DND-41 (cell line): ENCODE measurements at regions not wholly inside any gene's neighbourhood (a gene's known extent, or its start where the extent isn't known, plus 50 kb on each side); places are given as distances from the start of the nearest gene placed in this dataset.

Source experiments
- ATAC-seq: fragments of 200-7000 bp; cut with Tn5 transposase; 3 replicates; pipeline ENCODE4 v1.9.1; 2021; ENCODE audit warnings: low read depth; ENCODE audit not compliant: insufficient read depth
- DNase-seq: peaks from one replicate; pipeline ENCODE4 v3.0.0-alpha.2; 2020
- H2AFZ ChIP-seq: 2 replicates; pipeline ENCODE4 v1.6.0; 2012; ENCODE audit warnings: low read depth, low read length
- H3K27ac ChIP-seq: 2 replicates; pipeline ENCODE4 v1.5.1; 2012; ENCODE audit warnings: low read length, inconsistent platforms
- H3K27me3 ChIP-seq: fragments of 200-600 bp; sonication (generic); 2 replicates; pipeline ENCODE4 v1.6.0; 2012; ENCODE audit warnings: low read length, mild to moderate bottlenecking, inconsistent platforms; ENCODE audit not compliant: insufficient read depth, poor library complexity
- H3K36me3 ChIP-seq: 2 replicates; pipeline ENCODE4 v1.5.1; 2012; ENCODE audit warnings: low read length, inconsistent platforms; ENCODE audit not compliant: insufficient read depth
- H3K4me1 ChIP-seq: 2 replicates; pipeline ENCODE4 v1.5.1; 2012; ENCODE audit warnings: mild to moderate bottlenecking, low read length; ENCODE audit not compliant: insufficient read depth
- H3K4me2 ChIP-seq: 2 replicates; pipeline ENCODE4 v1.6.0; 2012; ENCODE audit warnings: mild to moderate bottlenecking, moderate library complexity, low read length, inconsistent platforms; ENCODE audit not compliant: insufficient read depth
- H3K4me3 ChIP-seq, 2 experiments: fragments of 200-600 bp in 1 of 2; shearing (Covaris generic) in 1 of 2; 2 replicates each; pipeline ENCODE4 v1.5.1; 2012 to 2016; ENCODE audit warnings: inconsistent platforms in 2 of 2, low read length in 2 of 2, mild to moderate bottlenecking in 2 of 2, low read depth in 1 of 2, moderate library complexity in 1 of 2
- H3K79me2 ChIP-seq: 2 replicates; pipeline ENCODE4 v1.6.0; 2012; ENCODE audit warnings: low read length, inconsistent platforms; ENCODE audit not compliant: insufficient read depth
- H3K9ac ChIP-seq: 2 replicates; pipeline ENCODE4 v1.6.0; 2012; ENCODE audit warnings: low read depth, mild to moderate bottlenecking, inconsistent platforms, low read length, moderate library complexity
- H3K9me3 ChIP-seq: 2 replicates; pipeline ENCODE4 v1.5.1; 2012; ENCODE audit warnings: low read length, moderate library complexity, mild to moderate bottlenecking, inconsistent platforms; ENCODE audit not compliant: insufficient read depth, severe bottlenecking
- H4K20me1 ChIP-seq: 2 replicates; pipeline ENCODE4 v1.6.0; 2012; ENCODE audit warnings: low read length; ENCODE audit not compliant: insufficient read depth
- CTCF ChIP-seq: IDR thresholded peaks from 2 replicates; pipeline ENCODE4 v1.5.1; 2012; ENCODE audit warnings: borderline replicate concordance, low read length, moderate library complexity, mild to moderate bottlenecking; ENCODE audit not compliant: poor library complexity, severe bottlenecking; ENCODE audit errors: extremely low read depth
- EZH2 ChIP-seq: IDR thresholded peaks from 3 replicates; pipeline ENCODE4 v1.6.1; 2012; ENCODE audit warnings: borderline replicate concordance, low read depth, mild to moderate bottlenecking, moderate library complexity, low read length, inconsistent platforms; ENCODE audit not compliant: severe bottlenecking

- H3K27me3 ChIP-seq = no peaks in the 10 kb centered on the region
Measured at GRCh38 chr1:83787246-83787998, 211.5 kb downstream of the TTLL7 start.

GRCh38 chr1:83781667-83782066 is 217.3 kb downstream of the TTLL7 start:
- H3K4me3 ChIP-seq = no peak overlapping the region
- ATAC-seq (no peak), DNase-seq (no peak)
- H3K36me3 ChIP-seq = no peaks in the 10 kb centered on the region
- H3K27me3 ChIP-seq = no peaks in the 10 kb centered on the region
- TF ChIP-seq CTCF (no peak), EZH2 (no peak)
- H3K9me3 ChIP-seq = peaks cover 4% of the 10 kb centered on the region
- H3K79me2 ChIP-seq = no peaks in the 10 kb centered on the region
- no peak overlapping the region for H2AFZ ChIP-seq
- no peaks in the 10 kb centered on the region for H4K20me1 ChIP-seq
- no peaks in the 10 kb centered on the region for H3K4me1 ChIP-seq
- no peak overlapping the region for H3K27ac ChIP-seq
- no peak overlapping the region for H3K4me2 ChIP-seq
- H3K9ac ChIP-seq = no peak overlapping the region

More at GRCh38 chr1:83787246-83787998, 211.5 kb downstream of the TTLL7 start:
- H3K9ac ChIP-seq = no peak overlapping the region
- no peak overlapping the region for H2AFZ ChIP-seq
- ATAC-seq (no peak), DNase-seq (no peak)
- H4K20me1 ChIP-seq = no peaks in the 10 kb centered on the region
- H3K9me3 ChIP-seq = peaks cover 4% of the 10 kb centered on the region
- no peaks in the 10 kb centered on the region for H3K79me2 ChIP-seq
- TF ChIP-seq EZH2 (no peak), CTCF (no peak)
- H3K4me3 ChIP-seq = no peak overlapping the region
- H3K4me1 ChIP-seq = no peaks in the 10 kb centered on the region
- H3K4me2 ChIP-seq = no peak overlapping the region
- no peaks in the 10 kb centered on the region for H3K36me3 ChIP-seq
- H3K27ac ChIP-seq = no peak overlapping the region

GRCh38 chr1:83779565-83779964 is 219.4 kb downstream of the TTLL7 start:
- no peak overlapping the region for H3K9ac ChIP-seq

More at GRCh38 chr1:83779565-83779964, 219.4 kb downstream of the TTLL7 start:
- no peaks in the 10 kb centered on the region for H3K79me2 ChIP-seq
- H3K27me3 ChIP-seq = no peaks in the 10 kb centered on the region
- H2AFZ ChIP-seq = no peak overlapping the region
- no peak for DNase-seq
- H3K4me2 ChIP-seq = no peak overlapping the region
- H3K9me3 ChIP-seq = peaks cover 4% of the 10 kb centered on the region
- no peak overlapping the region for H3K4me3 ChIP-seq
- TF ChIP-seq EZH2 (no peak), CTCF (no peak)
- H4K20me1 ChIP-seq = no peaks in the 10 kb centered on the region
- no peak overlapping the region for H3K27ac ChIP-seq
- ATAC-seq = no peak
- H3K36me3 ChIP-seq = no peaks in the 10 kb centered on the region
- no peaks in the 10 kb centered on the region for H3K4me1 ChIP-seq
